NCI-H1092 treated with DMSO at 0.1 percent for 48 hours (cell line): ENCODE measurements at regions not wholly inside any gene's neighbourhood (a gene's known extent, or its start where the extent isn't known, plus 50 kb on each side); places are given as distances from the start of the nearest gene placed in this dataset.
"Not testable (repeated sequence)": the region's sequence is repeated elsewhere in the genome, so short reads cannot be mapped to it uniquely, and the experiment has no call there.

Source experiments
- DNase-seq: peaks from one replicate; lab custom pipeline; 2025; lab: John Stamatoyannopoulos, UW

- not testable (repeated sequence) for DNase-seq
Observed at GRCh38 chr15:20308027-20308690, 233.4 kb downstream of the GOLGA6L6 start.

- not testable (repeated sequence) for DNase-seq
Observed at GRCh38 chr15:20307137-20307536, 234.5 kb downstream of the GOLGA6L6 start.

- DNase-seq, result not testable (repeated sequence)
Observed at GRCh38 chr15:20306497-20307106, 235.0 kb downstream of the GOLGA6L6 start.

DNA sequence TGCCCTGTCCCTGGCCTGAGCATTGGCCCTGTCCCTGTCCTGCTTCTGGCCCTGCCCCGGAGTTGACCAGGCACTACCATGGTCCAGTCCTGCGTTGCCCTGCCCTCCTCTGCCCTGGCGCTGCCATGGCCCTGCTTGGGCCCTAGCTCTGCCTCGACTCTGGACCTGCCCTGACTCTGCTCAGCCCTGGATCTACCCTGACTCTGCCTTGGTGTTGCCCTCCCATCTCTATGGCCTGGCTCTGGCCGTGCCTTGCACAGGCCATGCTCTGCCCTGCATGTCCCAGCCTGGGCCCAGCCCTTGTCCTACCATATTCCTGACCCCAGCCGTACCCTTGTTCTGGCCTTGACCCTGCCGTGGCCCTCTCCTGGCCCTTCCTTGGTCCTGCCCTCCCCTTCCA, 235.7 kb downstream of the GOLGA6L6 start:
- not testable (repeated sequence) for DNase-seq

DNA sequence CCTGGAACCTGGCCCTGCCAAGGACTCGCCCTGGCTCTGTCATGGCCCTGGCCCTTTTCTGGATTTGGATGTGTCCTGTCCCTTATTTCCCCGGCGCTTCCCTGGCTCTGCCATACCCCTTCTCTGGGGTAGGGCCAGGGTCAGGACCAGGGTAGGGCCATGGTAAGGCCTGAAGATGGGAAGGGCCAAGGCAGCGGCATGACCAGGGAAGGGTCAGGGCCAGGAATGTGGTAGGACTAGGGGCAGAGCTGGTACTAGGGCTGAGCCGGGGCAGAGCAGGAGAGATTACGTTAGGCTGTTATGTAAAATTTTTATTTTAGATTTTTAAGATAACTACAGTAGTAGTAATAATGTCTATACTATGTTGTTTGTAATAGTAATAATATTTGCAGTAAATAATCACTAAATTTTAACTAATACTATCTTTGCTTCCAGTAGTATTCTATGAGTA, 236.6 kb downstream of the GOLGA6L6 start:
- not testable (repeated sequence) for DNase-seq

- not testable (repeated sequence) for DNase-seq
Observed at GRCh38 chr15:20304282-20305014, 237.2 kb downstream of the GOLGA6L6 start.

DNA sequence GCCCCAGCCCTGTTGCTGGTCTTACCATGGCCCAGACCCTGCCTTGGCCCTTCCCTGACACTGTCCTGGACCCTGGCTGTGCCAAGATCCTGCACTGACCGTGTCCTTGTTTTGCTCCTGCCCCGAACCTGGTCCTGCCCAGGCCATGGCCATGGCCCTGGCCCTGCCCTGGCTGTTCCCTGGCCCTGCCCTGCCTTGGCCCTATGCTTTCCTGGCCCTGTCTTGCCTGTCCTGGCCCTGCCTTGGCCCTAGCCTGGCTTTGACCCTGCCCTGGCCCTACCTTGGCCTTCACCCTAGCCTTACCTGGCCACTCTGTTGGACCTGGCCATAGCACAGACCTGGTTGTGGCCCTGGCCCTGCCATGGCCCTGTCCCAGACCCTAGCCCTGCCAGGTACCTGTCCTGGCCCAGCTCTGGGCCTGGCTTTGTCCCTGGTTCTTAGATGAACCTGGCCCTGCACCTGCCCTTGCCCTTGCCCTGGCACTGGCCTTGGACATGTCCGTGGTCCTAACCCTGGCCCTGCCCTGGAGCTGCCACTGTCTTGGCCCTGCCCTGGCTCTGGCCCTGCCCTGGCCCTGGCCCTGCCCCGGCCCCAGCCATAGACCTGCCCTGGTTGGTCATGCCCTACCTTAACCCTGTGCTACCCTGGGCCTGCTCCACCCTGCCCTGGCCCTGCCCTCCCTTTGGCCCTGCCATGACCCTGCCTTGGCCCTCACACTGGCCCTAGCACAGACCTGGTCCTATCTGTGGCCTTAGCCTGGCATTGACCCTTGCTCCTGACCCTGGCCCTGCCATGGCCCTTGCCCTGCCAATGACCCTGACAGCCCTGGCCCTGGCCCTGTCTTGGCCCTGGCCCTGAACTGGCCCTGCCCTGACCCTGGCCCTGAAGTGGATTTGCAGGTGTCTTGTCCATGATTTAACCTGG, 238.1 kb downstream of the GOLGA6L6 start:
- not testable (repeated sequence) for DNase-seq

- DNase-seq, result not testable (repeated sequence)
Observed at GRCh38 chr15:20302141-20303069, 239.2 kb downstream of the GOLGA6L6 start.

DNA sequence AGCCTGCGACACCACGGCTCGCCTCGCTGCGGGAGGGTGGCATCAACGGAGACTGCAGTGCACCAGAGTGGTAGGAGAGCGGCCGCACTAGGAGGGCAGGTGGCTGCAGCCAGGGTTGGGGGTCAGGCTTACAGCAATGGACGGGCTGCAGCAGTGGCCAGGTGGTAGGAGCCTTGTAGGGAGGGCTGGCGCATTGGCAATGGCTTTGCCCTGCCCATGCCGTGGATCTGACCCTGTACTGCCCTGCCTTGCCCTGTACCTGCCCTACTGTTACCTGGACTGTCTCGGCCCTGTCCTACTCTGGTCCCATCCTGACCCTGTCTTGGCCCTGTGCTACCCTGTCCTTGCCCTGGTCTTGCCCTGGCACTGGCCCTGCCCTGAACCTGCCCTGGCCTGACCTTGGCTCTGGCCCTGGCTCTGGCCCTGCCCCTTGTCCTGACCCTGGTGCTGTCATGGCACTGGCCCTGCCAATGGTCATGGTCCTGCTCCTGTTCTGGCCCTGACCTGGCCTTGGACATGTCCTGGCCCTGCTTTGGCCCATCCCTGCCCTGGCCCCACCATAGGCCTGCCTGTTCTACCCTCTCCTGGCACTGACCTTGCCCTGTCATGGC, 240.0 kb downstream of the GOLGA6L6 start:
- not testable (repeated sequence) for DNase-seq

DNA sequence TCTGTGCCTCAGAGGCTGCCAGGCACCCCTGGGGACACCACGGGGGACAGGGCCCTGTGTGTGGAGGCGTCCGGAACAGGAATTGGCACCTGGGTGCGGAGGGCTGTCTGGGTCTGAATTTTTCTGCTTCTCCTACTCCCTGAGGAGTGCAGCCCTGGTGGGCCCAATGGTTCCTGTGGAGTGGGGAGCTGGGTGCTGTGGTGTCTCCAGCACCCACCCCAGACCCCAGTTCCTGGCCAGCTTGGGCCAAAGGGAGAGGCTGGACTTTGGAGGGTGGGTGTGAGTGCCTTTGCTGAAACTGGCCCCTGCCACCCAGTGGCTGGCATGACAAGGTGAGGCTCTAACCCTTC, 240.6 kb downstream of the GOLGA6L6 start:
- DNase-seq, result not testable (repeated sequence)

- DNase-seq, result not testable (repeated sequence)
Observed at GRCh38 chr15:20300351-20301040, 241.1 kb downstream of the GOLGA6L6 start.

DNA sequence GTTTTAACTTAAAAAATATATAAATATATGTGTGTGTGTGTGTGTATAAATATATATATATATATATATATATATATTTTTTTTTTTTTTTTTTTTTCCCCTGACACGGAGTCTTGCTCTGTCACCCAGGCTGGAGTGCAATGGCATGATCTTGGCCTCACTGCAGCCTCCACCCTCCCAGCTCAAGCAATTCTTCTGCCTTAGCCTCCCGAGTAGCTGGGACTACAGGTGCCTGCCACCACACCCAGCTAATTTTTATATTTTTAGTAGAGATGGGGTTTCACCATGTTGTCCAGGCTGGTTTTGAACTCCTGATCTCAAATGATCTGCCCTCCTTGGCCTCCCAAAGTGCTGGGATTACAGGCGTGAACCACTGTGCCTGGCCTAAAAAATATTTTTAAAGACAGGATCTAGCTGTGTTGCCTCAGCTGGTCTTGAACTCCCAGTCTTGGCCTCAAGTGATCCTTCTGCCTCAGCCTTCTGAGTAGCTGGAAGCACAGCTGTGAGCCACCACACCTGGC, 243.9 kb downstream of the GOLGA6L6 start:
- not testable (repeated sequence) for DNase-seq

- not testable (repeated sequence) for DNase-seq
Observed at GRCh38 chr15:20296261-20296660, 245.3 kb downstream of the GOLGA6L6 start.

DNA sequence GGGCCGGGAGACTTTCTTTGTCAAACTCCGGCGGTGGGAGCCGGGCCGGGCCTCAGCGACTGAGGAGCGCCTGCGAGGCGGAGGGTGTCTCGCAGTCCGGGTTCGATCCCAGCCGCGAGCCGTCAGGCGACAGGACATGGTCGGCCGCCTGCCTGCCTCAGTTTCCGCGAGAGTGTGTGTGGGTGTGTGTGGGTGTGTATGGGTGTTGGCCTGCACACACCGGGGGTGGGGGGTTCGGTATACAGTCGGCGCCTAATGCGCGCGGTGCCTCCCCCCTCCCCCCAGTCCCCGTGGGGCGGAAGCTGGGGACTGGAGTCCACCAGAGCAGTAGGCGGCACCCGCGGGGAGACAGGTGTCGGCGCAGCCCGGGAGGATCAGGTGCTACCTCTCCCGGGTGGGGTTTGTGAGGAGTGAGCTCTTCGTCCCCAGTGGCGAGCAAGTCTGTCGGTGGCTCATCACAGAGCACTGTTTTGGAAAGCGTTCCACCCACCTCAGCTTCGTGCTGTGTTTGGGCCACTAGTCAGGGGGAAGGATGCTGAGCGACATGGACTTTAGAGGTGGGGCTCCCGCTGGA, 246.3 kb downstream of the GOLGA6L6 start:
- DNase-seq, result no peak

GRCh38 chr15:20294651-20295237, 246.9 kb downstream of the GOLGA6L6 start:
- DNase-seq, result no peak

DNA sequence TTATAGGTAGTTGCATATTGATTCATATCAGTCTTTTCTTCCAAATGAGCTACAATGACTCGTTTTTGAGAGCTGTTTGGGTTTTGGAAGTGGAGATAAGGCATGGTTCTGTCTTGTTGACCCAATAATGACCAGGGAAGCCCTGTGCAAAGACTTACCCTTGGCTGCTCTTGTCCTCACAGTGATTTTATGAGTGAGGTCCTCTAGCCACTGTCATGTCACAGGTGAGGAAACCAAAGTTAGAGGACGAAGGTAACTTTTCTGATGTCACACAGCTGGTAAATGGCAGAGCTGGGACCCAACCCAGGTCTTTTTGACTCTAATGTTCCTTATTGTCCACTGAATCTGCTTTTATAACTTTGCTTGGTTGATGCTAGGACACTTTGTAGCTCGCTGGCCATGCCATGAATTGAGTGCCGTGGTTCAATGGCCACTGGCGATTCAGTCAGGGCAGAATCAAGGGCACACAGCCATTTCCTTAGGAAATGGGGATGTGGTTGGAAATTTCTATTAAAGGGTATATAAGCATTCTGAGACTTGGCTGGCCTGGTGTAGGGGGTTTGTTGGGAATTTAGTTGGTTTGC, 249.1 kb downstream of the GOLGA6L6 start:
- DNase-seq, result not testable (repeated sequence)

GRCh38 chr15:20291616-20292015, 250.0 kb downstream of the GOLGA6L6 start:
- DNase-seq, result not testable (repeated sequence)

- not testable (repeated sequence) for DNase-seq
Observed at GRCh38 chr15:20290606-20291005, 251.0 kb downstream of the GOLGA6L6 start.
